ENCODE measurements at regions not wholly inside any gene's neighbourhood (a gene's known extent, or its start where the extent isn't known, plus 50 kb on each side); places are given as distances from the start of the nearest gene placed in this dataset.
"Not testable (repeated sequence)": the region's sequence is repeated elsewhere in the genome, so short reads cannot be mapped to it uniquely, and the experiment has no call there.

GRCh38 chr3:180743813-180744590 is 64.7 kb upstream of the CCDC39 start:
- peak; percentile 4 for DNase-seq

- DNase-seq: peak; percentile 4
These were observed 68.6 kb upstream of the CCDC39 start for GRCh38 chr3:180747805-180748361.

GRCh38 chr3:180749322-180749721 is 70.0 kb upstream of the CCDC39 start:
- DNase-seq: no peak

- DNase-seq: no peak
These were observed 70.5 kb upstream of the CCDC39 start for GRCh38 chr3:180749796-180750195.

- DNase-seq: no peak
These were observed 76.3 kb upstream of the CCDC39 start for GRCh38 chr3:180755556-180755955.

- DNase-seq: no peak
These were observed 83.6 kb upstream of the CCDC39 start for GRCh38 chr3:180762866-180763265.

GRCh38 chr3:180764481-180764880 is 85.2 kb upstream of the CCDC39 start:
- DNase-seq: no peak

GRCh38 chr3:180770639-180771038 is 91.3 kb upstream of the CCDC39 start:
- DNase-seq: no peak

- DNase-seq: no peak
These were observed 97.1 kb upstream of the CCDC39 start for GRCh38 chr3:180776433-180776832.

- peak; percentile 18 for DNase-seq
These were observed 103.1 kb upstream of the CCDC39 start for GRCh38 chr3:180782195-180782984.

GRCh38 chr3:180786227-180786626 is 106.9 kb upstream of the CCDC39 start:
- DNase-seq: not testable (repeated sequence)

GRCh38 chr3:180789774-180790173 is 110.5 kb upstream of the CCDC39 start:
- peak; percentile 25 for DNase-seq

- DNase-seq: no peak
These were observed 114.3 kb upstream of the FXR1 start for GRCh38 chr3:180798197-180798596.

- DNase-seq: peak; percentile 57
These were observed 109.6 kb upstream of the FXR1 start for GRCh38 chr3:180802837-180803236.

- DNase-seq: peak; percentile 8
These were observed 107.6 kb upstream of the FXR1 start for GRCh38 chr3:180804916-180805315.

GRCh38 chr3:180808823-180809575 is 103.5 kb upstream of the FXR1 start:
- DNase-seq: no peak

GRCh38 chr3:180820400-180820799 is 92.1 kb upstream of the FXR1 start:
- DNase-seq: no peak

- no peak for DNase-seq
These were observed 86.5 kb upstream of the FXR1 start for GRCh38 chr3:180825964-180826363.

- no peak for DNase-seq
These were observed 85.3 kb upstream of the FXR1 start for GRCh38 chr3:180827171-180827570.

- no peak for DNase-seq
These were observed 84.3 kb upstream of the FXR1 start for GRCh38 chr3:180828001-180828720.

GRCh38 chr3:180828723-180829408 is 83.6 kb upstream of the FXR1 start:
- no peak for DNase-seq

All from DMS53 (cell line).